IMR-90 (cell line): ENCODE measurements at regions not wholly inside any gene's neighbourhood (a gene's known extent, or its start where the extent isn't known, plus 50 kb on each side); places are given as distances from the start of the nearest gene placed in this dataset.

Experiments
- ATAC-seq: fragments of 200-7000 bp; cut with Tn5 transposase; 2 replicates; pipeline ENCODE4 v1.9.1; 2020; ENCODE audit warnings: low read depth, mild to moderate bottlenecking, moderate library complexity
- BruUV-seq: library from RNA; stranded (reverse); fragments of 400-500 nt; replicated peaks from 2 replicates; lab custom pipeline; 2021; lab: Mats Ljungman, UMichigan
- CTCF ChIA-PET: fragments of 300-600 bp; formaldehyde crosslinking; extraction: SDS; loops from one replicate; lab custom pipeline; 2021; ENCODE audit warnings: antibody characterized with exemption; lab: Yijun Ruan, JAX
- POLR2A ChIA-PET: fragments of 300-600 bp; sonication (Branson Sonifier 250); formaldehyde crosslinking; loops from one replicate; lab custom pipeline; 2022; ENCODE audit warnings: antibody characterized with exemption; ENCODE audit not compliant: unreplicated experiment; lab: Charles Lee
- DNase-seq: peaks from one replicate; pipeline ENCODE4 v3.0.0; 2013
- H2AFZ ChIP-seq: replicated peaks from 2 replicates; pipeline ENCODE3; 2013; ENCODE audit warnings: low read length, mild to moderate bottlenecking; ENCODE audit not compliant: poor library complexity
- H2AK5ac ChIP-seq: 2 replicates; pipeline ENCODE4 v1.6.1; 2013; ENCODE audit warnings: low read depth, low read length, inconsistent platforms
- H2AK9ac ChIP-seq: replicated peaks from 2 replicates; pipeline ENCODE3; 2013; ENCODE audit warnings: mild to moderate bottlenecking, low read depth, low read length, moderate library complexity; ENCODE audit not compliant: poor library complexity
- H2BK120ac ChIP-seq: 2 replicates; pipeline ENCODE4 v1.6.1; 2013; ENCODE audit warnings: low read depth, low read length, inconsistent platforms
- H2BK15ac ChIP-seq: 3 replicates; pipeline ENCODE4 v1.6.1; 2013; ENCODE audit warnings: low read depth, low read length, inconsistent platforms
- H2BK20ac ChIP-seq: 2 replicates; pipeline ENCODE4 v1.6.1; 2013; ENCODE audit warnings: low read depth, mild to moderate bottlenecking, inconsistent platforms, low read length, moderate library complexity
- H2BK5ac ChIP-seq: 2 replicates; pipeline ENCODE4 v1.6.1; 2013; ENCODE audit warnings: mild to moderate bottlenecking, low read depth, low read length, inconsistent platforms; ENCODE audit not compliant: poor library complexity, severe bottlenecking
- H3K14ac ChIP-seq: replicated peaks from 2 replicates; pipeline ENCODE4 v1.6.1; 2013; ENCODE audit warnings: low read depth, low read length, inconsistent platforms
- H3K18ac ChIP-seq: 2 replicates; pipeline ENCODE4 v1.6.1; 2013; ENCODE audit warnings: low read depth, low read length, control low read depth
- H3K23ac ChIP-seq: 2 replicates; pipeline ENCODE4 v1.6.1; 2013; ENCODE audit warnings: low read depth, low read length, inconsistent platforms
- H3K27ac ChIP-seq: 2 replicates; pipeline ENCODE4 v1.5.1; 2013; ENCODE audit warnings: mild to moderate bottlenecking, control low read depth, low read length; ENCODE audit not compliant: insufficient read depth
- H3K27me3 ChIP-seq: 2 replicates; pipeline ENCODE4 v1.6.1; 2013; ENCODE audit warnings: low read length; ENCODE audit not compliant: control insufficient read depth, insufficient read depth
- H3K36me3 ChIP-seq: 2 replicates; pipeline ENCODE4 v1.6.1; 2013; ENCODE audit warnings: low read length, mixed read lengths; ENCODE audit not compliant: control insufficient read depth, insufficient read depth
- H3K4ac ChIP-seq: 2 replicates; pipeline ENCODE4 v1.6.1; 2013; ENCODE audit warnings: low read depth, low read length, inconsistent platforms
- H3K4me1 ChIP-seq: 2 replicates; pipeline ENCODE4 v1.6.1; 2013; ENCODE audit warnings: low read length, mixed read lengths; ENCODE audit not compliant: control insufficient read depth, insufficient read depth
- H3K4me2 ChIP-seq: 2 replicates; pipeline ENCODE4 v1.6.1; 2013; ENCODE audit warnings: low read depth, mild to moderate bottlenecking, control low read depth, low read length, moderate library complexity
- H3K4me3 ChIP-seq: 2 replicates; pipeline ENCODE4 v1.5.1; 2013; ENCODE audit warnings: low read depth, mild to moderate bottlenecking, control low read depth, low read length, moderate library complexity; ENCODE audit not compliant: insufficient read depth
- H3K56ac ChIP-seq: 2 replicates; pipeline ENCODE4 v1.6.1; 2013; ENCODE audit warnings: low read length, inconsistent platforms; ENCODE audit not compliant: insufficient read depth; ENCODE audit errors: extremely low read depth
- H3K79me1 ChIP-seq, 2 experiments: 2 replicates each; pipeline ENCODE4 v1.6.1; 2013; ENCODE audit warnings: low read length in 2 of 2, inconsistent platforms in 1 of 2, low read depth in 1 of 2
- H3K9ac ChIP-seq: 2 replicates; pipeline ENCODE4 v1.6.1; 2013; ENCODE audit warnings: low read depth, low read length, control low read depth
- H3K9me1 ChIP-seq: 2 replicates; pipeline ENCODE4 v1.6.1; 2013; ENCODE audit warnings: low read length, inconsistent platforms; ENCODE audit not compliant: insufficient read depth
- H3K9me3 ChIP-seq: 2 replicates; pipeline ENCODE4 v1.6.1; 2013; ENCODE audit warnings: low read length; ENCODE audit not compliant: control insufficient read depth, insufficient read depth
- H4K20me1 ChIP-seq: 2 replicates; pipeline ENCODE4 v1.6.1; 2013; ENCODE audit warnings: low read length, inconsistent platforms; ENCODE audit not compliant: insufficient read depth
- H4K5ac ChIP-seq: 2 replicates; pipeline ENCODE4 v1.6.1; 2013; ENCODE audit warnings: mild to moderate bottlenecking, low read depth, low read length, control low read depth
- H4K8ac ChIP-seq, 2 experiments: 2 replicates each; pipeline ENCODE4 v1.6.1; 2013; ENCODE audit warnings: low read depth in 2 of 2, low read length in 2 of 2, control low read depth in 1 of 2, inconsistent platforms in 1 of 2
- H4K91ac ChIP-seq: 2 replicates; pipeline ENCODE4 v1.6.1; 2013; ENCODE audit warnings: low read depth, low read length, inconsistent platforms; ENCODE audit not compliant: insufficient read depth
- BHLHE40 ChIP-seq: fragments of 150-350 bp; IDR thresholded peaks from 2 replicates; pipeline ENCODE4 v1.6.1; 2016; ENCODE audit warnings: mild to moderate bottlenecking, low read depth, low read length
- CEBPB ChIP-seq: IDR thresholded peaks from 2 replicates; pipeline ENCODE4 v1.6.1; 2012; ENCODE audit warnings: low read depth, low read length, improper control_type of control experiment
- CHD1 ChIP-seq: IDR thresholded peaks from 2 replicates; pipeline ENCODE4 v1.6.1; 2012; ENCODE audit warnings: low read depth, low read length, improper control_type of control experiment
- FOS ChIP-seq: fragments of 150-350 bp; IDR thresholded peaks from 2 replicates; pipeline ENCODE4 v1.6.1; 2016; ENCODE audit warnings: low read depth, low read length
- MAFK ChIP-seq: IDR thresholded peaks from 2 replicates; pipeline ENCODE4 v1.6.1; 2012; ENCODE audit warnings: low read depth, low read length, improper control_type of control experiment
- MAZ ChIP-seq: IDR thresholded peaks from 2 replicates; pipeline ENCODE4 v1.6.1; 2012; ENCODE audit warnings: low read depth, mild to moderate bottlenecking, low read length, improper control_type of control experiment, moderate library complexity, borderline replicate concordance
- MXI1 ChIP-seq: IDR thresholded peaks from 2 replicates; pipeline ENCODE4 v1.6.1; 2012; ENCODE audit warnings: low read depth, mild to moderate bottlenecking, low read length, moderate library complexity, borderline replicate concordance
- NFE2L2 ChIP-seq: fragments of 150-350 bp; IDR thresholded peaks from 2 replicates; pipeline ENCODE4 v1.6.1; 2016; ENCODE audit warnings: low read depth, mild to moderate bottlenecking, low read length
- POLR2A ChIP-seq: IDR thresholded peaks from 2 replicates; pipeline ENCODE4 v1.6.1; 2012; ENCODE audit warnings: mild to moderate bottlenecking, low read depth, low read length
- RAD21 ChIP-seq: IDR thresholded peaks from 2 replicates; pipeline ENCODE4 v1.6.1; 2012; ENCODE audit warnings: low read length, improper control_type of control experiment
- RCOR1 ChIP-seq: IDR thresholded peaks from 2 replicates; pipeline ENCODE4 v1.6.1; 2012; ENCODE audit warnings: mild to moderate bottlenecking, low read length, improper control_type of control experiment; ENCODE audit not compliant: insufficient replicate concordance
- RFX5 ChIP-seq: IDR thresholded peaks from 2 replicates; pipeline ENCODE4 v1.8.0; 2012; ENCODE audit warnings: low read depth, mild to moderate bottlenecking, low read length, moderate library complexity
- SMC3 ChIP-seq: fragments of 150-350 bp; IDR thresholded peaks from 2 replicates; pipeline ENCODE4 v1.6.1; 2016; ENCODE audit warnings: low read depth, mild to moderate bottlenecking, antibody characterized with exemption, low read length, moderate library complexity
- WGBS, 2 experiments: methylation state at CpG; one replicate each; pipeline versions ENCODE4 v1.1.5 to v1.1.7; 2013; ENCODE audit warnings: missing lambda C conversion rate in 2 of 2; ENCODE audit not compliant: insufficient read length in 1 of 2; ENCODE audit errors: extremely low coverage in 2 of 2; 5-methylcytosine and 5-hydroxymethylcytosine counted together
- dilution Hi-C: fragments of 300-500 bp; cut with HindIII; formaldehyde crosslinking; loops from one replicate; pipeline ENCODE4 v1.14.3; 2018; ENCODE audit warnings: low sequenced_read_pairs; ENCODE audit not compliant: unreplicated experiment
- in situ Hi-C: fragments of 300-500 bp; cut with MboI; formaldehyde crosslinking; loops from 3 replicates; pipeline ENCODE4 v1.14.3; 2019; ENCODE audit warnings: low sequenced_read_pairs, inconsistent platforms, mixed read lengths
- intact Hi-C: fragments of 100-400 bp; cut with micrococcal nuclease; formaldehyde crosslinking; loops from 2 replicates; pipeline ENCODE4 v1.10.0; 2022
- TF ChIP-seq, protein P1 (sequence below): fragments of 150-350 bp; IDR thresholded peaks from 2 replicates; pipeline ENCODE4 v1.6.1; 2016; ENCODE audit warnings: low read depth, mild to moderate bottlenecking, low read length, moderate library complexity, borderline replicate concordance
- TF ChIP-seq, protein P2 (sequence below): fragments of 150-350 bp; IDR thresholded peaks from 2 replicates; pipeline ENCODE4 v1.6.1; 2017; ENCODE audit warnings: mild to moderate bottlenecking, antibody characterized with exemption, low read length, low read depth

- peaks cover 3% of the 10 kb centered on the region; the same call in 1 of the 2 replicates for H3K9me3 ChIP-seq
- no peaks in the 10 kb centered on the region for H4K20me1 ChIP-seq
- intact Hi-C loops (no loop called here), dilution Hi-C loops (no loop called here), in situ Hi-C loops (no loop called here)
- no peak overlapping the region for H2BK20ac ChIP-seq
- no peak overlapping the region for H3K4ac ChIP-seq
- no peaks in the 10 kb centered on the region for H3K36me3 ChIP-seq
- H3K4me1 ChIP-seq: no peaks in the 10 kb centered on the region
- no peak overlapping the region for H2BK120ac ChIP-seq
- H3K4me2 ChIP-seq: no peak overlapping the region
- no peaks in the 10 kb centered on the region for H3K79me1 ChIP-seq
- TF ChIP-seq FOS (no peak), BHLHE40 (no peak), MAZ (no peak), NFE2L2 (no peak), CEBPB (no peak), MXI1 (no peak), RFX5 (no peak), POLR2A (no peak), RCOR1 (no peak), SMC3 (no peak), RAD21 (no peak), MAFK (no peak), CHD1 (no peak)
- TF ChIP-seq, protein P1, sequence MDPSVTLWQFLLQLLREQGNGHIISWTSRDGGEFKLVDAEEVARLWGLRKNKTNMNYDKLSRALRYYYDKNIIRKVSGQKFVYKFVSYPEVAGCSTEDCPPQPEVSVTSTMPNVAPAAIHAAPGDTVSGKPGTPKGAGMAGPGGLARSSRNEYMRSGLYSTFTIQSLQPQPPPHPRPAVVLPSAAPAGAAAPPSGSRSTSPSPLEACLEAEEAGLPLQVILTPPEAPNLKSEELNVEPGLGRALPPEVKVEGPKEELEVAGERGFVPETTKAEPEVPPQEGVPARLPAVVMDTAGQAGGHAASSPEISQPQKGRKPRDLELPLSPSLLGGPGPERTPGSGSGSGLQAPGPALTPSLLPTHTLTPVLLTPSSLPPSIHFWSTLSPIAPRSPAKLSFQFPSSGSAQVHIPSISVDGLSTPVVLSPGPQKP: no peak
- TF ChIP-seq, protein P2, sequence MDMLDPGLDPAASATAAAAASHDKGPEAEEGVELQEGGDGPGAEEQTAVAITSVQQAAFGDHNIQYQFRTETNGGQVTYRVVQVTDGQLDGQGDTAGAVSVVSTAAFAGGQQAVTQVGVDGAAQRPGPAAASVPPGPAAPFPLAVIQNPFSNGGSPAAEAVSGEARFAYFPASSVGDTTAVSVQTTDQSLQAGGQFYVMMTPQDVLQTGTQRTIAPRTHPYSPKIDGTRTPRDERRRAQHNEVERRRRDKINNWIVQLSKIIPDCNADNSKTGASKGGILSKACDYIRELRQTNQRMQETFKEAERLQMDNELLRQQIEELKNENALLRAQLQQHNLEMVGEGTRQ: no peak
- no peak overlapping the region for H2AK5ac ChIP-seq
- H2BK15ac ChIP-seq: no peak overlapping the region
- no peak overlapping the region for H3K4me3 ChIP-seq
- H2AFZ ChIP-seq: no peak overlapping the region
- H3K9me1 ChIP-seq: no peaks in the 10 kb centered on the region
- H4K91ac ChIP-seq: no peak overlapping the region
- BruUV-seq: no TSS peak
- no peak overlapping the region for H3K56ac ChIP-seq
- ChIA-PET CTCF (no interaction called here), POLR2A (no interaction called here)
- no peak overlapping the region for H3K27ac ChIP-seq
- H2AK9ac ChIP-seq: no peak overlapping the region
- 60% methylated on average over 1 of the region's 3 CpGs; no CpG with 5 or more reads in 1 of the 2 experiments for WGBS, 2 experiments
- no peak overlapping the region for H3K23ac ChIP-seq
- no peak overlapping the region for H4K5ac ChIP-seq
- H3K18ac ChIP-seq: no peak overlapping the region
- DNase-seq (no peak), ATAC-seq (no peak)
- no peak overlapping the region for H3K14ac ChIP-seq
- H3K27me3 ChIP-seq: no peaks in the 10 kb centered on the region
- H4K8ac ChIP-seq: no peak overlapping the region
- H3K9ac ChIP-seq: no peak overlapping the region
- no peak overlapping the region for H2BK5ac ChIP-seq
Measured at GRCh38 chr12:33653362-33653761, 213.7 kb upstream of the SYT10 start.
